ENCODE measurements at regions not wholly inside any gene's neighbourhood (a gene's known extent, or its start where the extent isn't known, plus 50 kb on each side); places are given as distances from the start of the nearest gene placed in this dataset.

DNA sequence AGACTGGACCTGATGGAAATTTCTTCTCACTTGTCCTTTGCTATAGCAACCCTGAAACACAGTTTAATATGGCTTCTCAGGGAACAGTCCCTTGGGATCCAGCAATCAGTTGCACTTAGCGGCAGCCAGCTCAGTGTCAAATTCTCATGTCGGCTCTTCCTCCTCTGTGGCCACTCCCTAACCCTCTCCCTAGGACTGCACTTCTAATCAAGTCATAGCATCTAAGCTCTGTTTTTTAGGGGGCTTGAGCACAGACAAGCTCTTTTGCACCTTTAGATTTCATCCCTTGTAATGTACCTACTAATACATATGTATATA lies 250.5 kb upstream of the TLE3 start:
- TF ChIP-seq, protein P1, sequence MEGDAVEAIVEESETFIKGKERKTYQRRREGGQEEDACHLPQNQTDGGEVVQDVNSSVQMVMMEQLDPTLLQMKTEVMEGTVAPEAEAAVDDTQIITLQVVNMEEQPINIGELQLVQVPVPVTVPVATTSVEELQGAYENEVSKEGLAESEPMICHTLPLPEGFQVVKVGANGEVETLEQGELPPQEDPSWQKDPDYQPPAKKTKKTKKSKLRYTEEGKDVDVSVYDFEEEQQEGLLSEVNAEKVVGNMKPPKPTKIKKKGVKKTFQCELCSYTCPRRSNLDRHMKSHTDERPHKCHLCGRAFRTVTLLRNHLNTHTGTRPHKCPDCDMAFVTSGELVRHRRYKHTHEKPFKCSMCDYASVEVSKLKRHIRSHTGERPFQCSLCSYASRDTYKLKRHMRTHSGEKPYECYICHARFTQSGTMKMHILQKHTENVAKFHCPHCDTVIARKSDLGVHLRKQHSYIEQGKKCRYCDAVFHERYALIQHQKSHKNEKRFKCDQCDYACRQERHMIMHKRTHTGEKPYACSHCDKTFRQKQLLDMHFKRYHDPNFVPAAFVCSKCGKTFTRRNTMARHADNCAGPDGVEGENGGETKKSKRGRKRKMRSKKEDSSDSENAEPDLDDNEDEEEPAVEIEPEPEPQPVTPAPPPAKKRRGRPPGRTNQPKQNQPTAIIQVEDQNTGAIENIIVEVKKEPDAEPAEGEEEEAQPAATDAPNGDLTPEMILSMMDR (IDR thresholded peaks at IDR 0.05) = no peak
- TF ChIP-seq POLR2A (IDR thresholded peaks at IDR 0.05) = no peak
